IMR-90 (cell line): ENCODE measurements at regions not wholly inside any gene's neighbourhood (a gene's known extent, or its start where the extent isn't known, plus 50 kb on each side); places are given as distances from the start of the nearest gene placed in this dataset.

Experiments used
- ATAC-seq: fragments of 200-7000 bp; cut with Tn5 transposase; 2 replicates; pipeline ENCODE4 v1.9.1; 2020; ENCODE audit warnings: low read depth, mild to moderate bottlenecking, moderate library complexity
- BruUV-seq: library from RNA; stranded (reverse); fragments of 400-500 nt; replicated peaks from 2 replicates; lab custom pipeline; 2021; lab: Mats Ljungman, UMichigan
- CTCF ChIA-PET: fragments of 300-600 bp; formaldehyde crosslinking; extraction: SDS; loops from one replicate; lab custom pipeline; 2021; ENCODE audit warnings: antibody characterized with exemption; lab: Yijun Ruan, JAX
- POLR2A ChIA-PET: fragments of 300-600 bp; sonication (Branson Sonifier 250); formaldehyde crosslinking; loops from one replicate; lab custom pipeline; 2022; ENCODE audit warnings: antibody characterized with exemption; ENCODE audit not compliant: unreplicated experiment; lab: Charles Lee
- DNase-seq: peaks from one replicate; pipeline ENCODE4 v3.0.0; 2013
- H2AFZ ChIP-seq: replicated peaks from 2 replicates; pipeline ENCODE3; 2013; ENCODE audit warnings: low read length, mild to moderate bottlenecking; ENCODE audit not compliant: poor library complexity
- H2AK5ac ChIP-seq: 2 replicates; pipeline ENCODE4 v1.6.1; 2013; ENCODE audit warnings: low read depth, low read length, inconsistent platforms
- H2AK9ac ChIP-seq: replicated peaks from 2 replicates; pipeline ENCODE3; 2013; ENCODE audit warnings: mild to moderate bottlenecking, low read depth, low read length, moderate library complexity; ENCODE audit not compliant: poor library complexity
- H2BK120ac ChIP-seq: 2 replicates; pipeline ENCODE4 v1.6.1; 2013; ENCODE audit warnings: low read depth, low read length, inconsistent platforms
- H2BK15ac ChIP-seq: 3 replicates; pipeline ENCODE4 v1.6.1; 2013; ENCODE audit warnings: low read depth, low read length, inconsistent platforms
- H2BK20ac ChIP-seq: 2 replicates; pipeline ENCODE4 v1.6.1; 2013; ENCODE audit warnings: low read depth, mild to moderate bottlenecking, inconsistent platforms, low read length, moderate library complexity
- H2BK5ac ChIP-seq: 2 replicates; pipeline ENCODE4 v1.6.1; 2013; ENCODE audit warnings: mild to moderate bottlenecking, low read depth, low read length, inconsistent platforms; ENCODE audit not compliant: poor library complexity, severe bottlenecking
- H3K14ac ChIP-seq: replicated peaks from 2 replicates; pipeline ENCODE4 v1.6.1; 2013; ENCODE audit warnings: low read depth, low read length, inconsistent platforms
- H3K18ac ChIP-seq: 2 replicates; pipeline ENCODE4 v1.6.1; 2013; ENCODE audit warnings: low read depth, low read length, control low read depth
- H3K23ac ChIP-seq: 2 replicates; pipeline ENCODE4 v1.6.1; 2013; ENCODE audit warnings: low read depth, low read length, inconsistent platforms
- H3K27ac ChIP-seq: 2 replicates; pipeline ENCODE4 v1.5.1; 2013; ENCODE audit warnings: mild to moderate bottlenecking, control low read depth, low read length; ENCODE audit not compliant: insufficient read depth
- H3K27me3 ChIP-seq: 2 replicates; pipeline ENCODE4 v1.6.1; 2013; ENCODE audit warnings: low read length; ENCODE audit not compliant: control insufficient read depth, insufficient read depth
- H3K36me3 ChIP-seq: 2 replicates; pipeline ENCODE4 v1.6.1; 2013; ENCODE audit warnings: low read length, mixed read lengths; ENCODE audit not compliant: control insufficient read depth, insufficient read depth
- H3K4ac ChIP-seq: 2 replicates; pipeline ENCODE4 v1.6.1; 2013; ENCODE audit warnings: low read depth, low read length, inconsistent platforms
- H3K4me1 ChIP-seq: 2 replicates; pipeline ENCODE4 v1.6.1; 2013; ENCODE audit warnings: low read length, mixed read lengths; ENCODE audit not compliant: control insufficient read depth, insufficient read depth
- H3K4me2 ChIP-seq: 2 replicates; pipeline ENCODE4 v1.6.1; 2013; ENCODE audit warnings: low read depth, mild to moderate bottlenecking, control low read depth, low read length, moderate library complexity
- H3K4me3 ChIP-seq: 2 replicates; pipeline ENCODE4 v1.5.1; 2013; ENCODE audit warnings: low read depth, mild to moderate bottlenecking, control low read depth, low read length, moderate library complexity; ENCODE audit not compliant: insufficient read depth
- H3K56ac ChIP-seq: 2 replicates; pipeline ENCODE4 v1.6.1; 2013; ENCODE audit warnings: low read length, inconsistent platforms; ENCODE audit not compliant: insufficient read depth; ENCODE audit errors: extremely low read depth
- H3K79me1 ChIP-seq, 2 experiments: 2 replicates each; pipeline ENCODE4 v1.6.1; 2013; ENCODE audit warnings: low read length in 2 of 2, inconsistent platforms in 1 of 2, low read depth in 1 of 2
- H3K9ac ChIP-seq: 2 replicates; pipeline ENCODE4 v1.6.1; 2013; ENCODE audit warnings: low read depth, low read length, control low read depth
- H3K9me1 ChIP-seq: 2 replicates; pipeline ENCODE4 v1.6.1; 2013; ENCODE audit warnings: low read length, inconsistent platforms; ENCODE audit not compliant: insufficient read depth
- H3K9me3 ChIP-seq: 2 replicates; pipeline ENCODE4 v1.6.1; 2013; ENCODE audit warnings: low read length; ENCODE audit not compliant: control insufficient read depth, insufficient read depth
- H4K20me1 ChIP-seq: 2 replicates; pipeline ENCODE4 v1.6.1; 2013; ENCODE audit warnings: low read length, inconsistent platforms; ENCODE audit not compliant: insufficient read depth
- H4K5ac ChIP-seq: 2 replicates; pipeline ENCODE4 v1.6.1; 2013; ENCODE audit warnings: mild to moderate bottlenecking, low read depth, low read length, control low read depth
- H4K8ac ChIP-seq, 2 experiments: 2 replicates each; pipeline ENCODE4 v1.6.1; 2013; ENCODE audit warnings: low read depth in 2 of 2, low read length in 2 of 2, control low read depth in 1 of 2, inconsistent platforms in 1 of 2
- H4K91ac ChIP-seq: 2 replicates; pipeline ENCODE4 v1.6.1; 2013; ENCODE audit warnings: low read depth, low read length, inconsistent platforms; ENCODE audit not compliant: insufficient read depth
- BHLHE40 ChIP-seq: fragments of 150-350 bp; IDR thresholded peaks from 2 replicates; pipeline ENCODE4 v1.6.1; 2016; ENCODE audit warnings: mild to moderate bottlenecking, low read depth, low read length
- CEBPB ChIP-seq: IDR thresholded peaks from 2 replicates; pipeline ENCODE4 v1.6.1; 2012; ENCODE audit warnings: low read depth, low read length, improper control_type of control experiment
- CHD1 ChIP-seq: IDR thresholded peaks from 2 replicates; pipeline ENCODE4 v1.6.1; 2012; ENCODE audit warnings: low read depth, low read length, improper control_type of control experiment
- MAFK ChIP-seq: IDR thresholded peaks from 2 replicates; pipeline ENCODE4 v1.6.1; 2012; ENCODE audit warnings: low read depth, low read length, improper control_type of control experiment
- MAZ ChIP-seq: IDR thresholded peaks from 2 replicates; pipeline ENCODE4 v1.6.1; 2012; ENCODE audit warnings: low read depth, mild to moderate bottlenecking, low read length, improper control_type of control experiment, moderate library complexity, borderline replicate concordance
- NFE2L2 ChIP-seq: fragments of 150-350 bp; IDR thresholded peaks from 2 replicates; pipeline ENCODE4 v1.6.1; 2016; ENCODE audit warnings: low read depth, mild to moderate bottlenecking, low read length
- RAD21 ChIP-seq: IDR thresholded peaks from 2 replicates; pipeline ENCODE4 v1.6.1; 2012; ENCODE audit warnings: low read length, improper control_type of control experiment
- RCOR1 ChIP-seq: IDR thresholded peaks from 2 replicates; pipeline ENCODE4 v1.6.1; 2012; ENCODE audit warnings: mild to moderate bottlenecking, low read length, improper control_type of control experiment; ENCODE audit not compliant: insufficient replicate concordance
- RFX5 ChIP-seq: IDR thresholded peaks from 2 replicates; pipeline ENCODE4 v1.8.0; 2012; ENCODE audit warnings: low read depth, mild to moderate bottlenecking, low read length, moderate library complexity
- WGBS, 2 experiments: methylation state at CpG; one replicate each; pipeline versions ENCODE4 v1.1.5 to v1.1.7; 2013; ENCODE audit warnings: missing lambda C conversion rate in 2 of 2; ENCODE audit not compliant: insufficient read length in 1 of 2; ENCODE audit errors: extremely low coverage in 2 of 2; 5-methylcytosine and 5-hydroxymethylcytosine counted together
- dilution Hi-C: fragments of 300-500 bp; cut with HindIII; formaldehyde crosslinking; loops from one replicate; pipeline ENCODE4 v1.14.3; 2018; ENCODE audit warnings: low sequenced_read_pairs; ENCODE audit not compliant: unreplicated experiment
- in situ Hi-C: fragments of 300-500 bp; cut with MboI; formaldehyde crosslinking; loops from 3 replicates; pipeline ENCODE4 v1.14.3; 2019; ENCODE audit warnings: low sequenced_read_pairs, inconsistent platforms, mixed read lengths
- intact Hi-C: fragments of 100-400 bp; cut with micrococcal nuclease; formaldehyde crosslinking; loops from 2 replicates; pipeline ENCODE4 v1.10.0; 2022
- TF ChIP-seq, protein P1 (sequence below): conservative IDR thresholded peaks from 2 replicates; pipeline ENCODE4 v1.5.1; 2012; ENCODE audit warnings: mild to moderate bottlenecking, low read depth, low read length, improper control_type of control experiment
- TF ChIP-seq, protein P2 (sequence below): fragments of 150-350 bp; IDR thresholded peaks from 2 replicates; pipeline ENCODE4 v1.6.1; 2017; ENCODE audit warnings: mild to moderate bottlenecking, antibody characterized with exemption, low read length, low read depth
- TF ChIP-seq, protein P3 (sequence below): fragments of 150-350 bp; IDR thresholded peaks from 2 replicates; pipeline ENCODE4 v1.6.1; 2016; ENCODE audit warnings: low read depth, mild to moderate bottlenecking, low read length, moderate library complexity, borderline replicate concordance

DNA sequence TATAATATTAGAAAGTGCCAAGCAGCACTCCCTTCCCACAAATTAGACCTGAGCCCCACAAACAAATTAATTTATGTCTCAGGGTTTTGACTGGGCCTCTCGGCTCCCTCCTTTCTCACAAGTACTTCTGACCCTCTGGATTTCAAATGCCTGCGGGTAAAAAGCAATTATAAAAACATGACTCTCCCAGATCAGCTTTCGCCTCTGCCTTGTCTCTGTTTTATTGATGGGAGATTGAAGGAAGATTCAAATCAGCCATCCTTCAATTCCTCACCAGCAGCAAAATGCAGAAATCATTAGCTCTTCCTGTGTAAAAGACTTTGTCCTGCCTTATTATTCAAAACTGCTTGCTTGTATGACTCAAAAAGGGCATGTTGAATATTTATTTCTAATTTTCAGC is 453.7 kb upstream of the MKI67 start:
- Histone ChIP-seq H3K23ac (no peak overlapping the region), H3K9me3 (peaks cover 28% of the 10 kb centered on the region), H3K4ac (no peak overlapping the region), H2AK5ac (no peak overlapping the region), H3K4me1 (no peaks in the 10 kb centered on the region), H3K36me3 (no peaks in the 10 kb centered on the region), H3K79me1 (no peaks in the 10 kb centered on the region), H4K91ac (no peak overlapping the region), H2BK20ac (no peak overlapping the region), H3K9me1 (no peaks in the 10 kb centered on the region), H3K9ac (no peak overlapping the region), H4K20me1 (no peaks in the 10 kb centered on the region), H2BK5ac (no peak overlapping the region), H3K27ac (no peak overlapping the region), H3K4me2 (no peak overlapping the region), H2AK9ac (no peak overlapping the region), H4K5ac (no peak overlapping the region), H3K18ac (no peak overlapping the region), H3K56ac (no peak overlapping the region), H3K4me3 (no peak overlapping the region), H2AFZ (no peak overlapping the region), H4K8ac (no peak overlapping the region), H2BK120ac (no peak overlapping the region), H3K27me3 (no peaks in the 10 kb centered on the region), H3K14ac (no peak overlapping the region), H2BK15ac (no peak overlapping the region)
- no peak for ATAC-seq
- BruUV-seq, result no TSS peak
- ChIA-PET POLR2A (no interaction called here), CTCF (no interaction called here)
- no peak for DNase-seq
- in situ Hi-C loops (no loop called here), dilution Hi-C loops (no loop called here), intact Hi-C loops (no loop called here)
- TF ChIP-seq NFE2L2 (no peak), BHLHE40 (no peak), RAD21 (no peak), CEBPB (no peak), RFX5 (no peak), CHD1 (no peak), RCOR1 (no peak), MAFK (no peak), MAZ (no peak)
- TF ChIP-seq, protein P1, sequence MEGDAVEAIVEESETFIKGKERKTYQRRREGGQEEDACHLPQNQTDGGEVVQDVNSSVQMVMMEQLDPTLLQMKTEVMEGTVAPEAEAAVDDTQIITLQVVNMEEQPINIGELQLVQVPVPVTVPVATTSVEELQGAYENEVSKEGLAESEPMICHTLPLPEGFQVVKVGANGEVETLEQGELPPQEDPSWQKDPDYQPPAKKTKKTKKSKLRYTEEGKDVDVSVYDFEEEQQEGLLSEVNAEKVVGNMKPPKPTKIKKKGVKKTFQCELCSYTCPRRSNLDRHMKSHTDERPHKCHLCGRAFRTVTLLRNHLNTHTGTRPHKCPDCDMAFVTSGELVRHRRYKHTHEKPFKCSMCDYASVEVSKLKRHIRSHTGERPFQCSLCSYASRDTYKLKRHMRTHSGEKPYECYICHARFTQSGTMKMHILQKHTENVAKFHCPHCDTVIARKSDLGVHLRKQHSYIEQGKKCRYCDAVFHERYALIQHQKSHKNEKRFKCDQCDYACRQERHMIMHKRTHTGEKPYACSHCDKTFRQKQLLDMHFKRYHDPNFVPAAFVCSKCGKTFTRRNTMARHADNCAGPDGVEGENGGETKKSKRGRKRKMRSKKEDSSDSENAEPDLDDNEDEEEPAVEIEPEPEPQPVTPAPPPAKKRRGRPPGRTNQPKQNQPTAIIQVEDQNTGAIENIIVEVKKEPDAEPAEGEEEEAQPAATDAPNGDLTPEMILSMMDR, result no peak
- TF ChIP-seq, protein P2, sequence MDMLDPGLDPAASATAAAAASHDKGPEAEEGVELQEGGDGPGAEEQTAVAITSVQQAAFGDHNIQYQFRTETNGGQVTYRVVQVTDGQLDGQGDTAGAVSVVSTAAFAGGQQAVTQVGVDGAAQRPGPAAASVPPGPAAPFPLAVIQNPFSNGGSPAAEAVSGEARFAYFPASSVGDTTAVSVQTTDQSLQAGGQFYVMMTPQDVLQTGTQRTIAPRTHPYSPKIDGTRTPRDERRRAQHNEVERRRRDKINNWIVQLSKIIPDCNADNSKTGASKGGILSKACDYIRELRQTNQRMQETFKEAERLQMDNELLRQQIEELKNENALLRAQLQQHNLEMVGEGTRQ, result no peak
- TF ChIP-seq, protein P3, sequence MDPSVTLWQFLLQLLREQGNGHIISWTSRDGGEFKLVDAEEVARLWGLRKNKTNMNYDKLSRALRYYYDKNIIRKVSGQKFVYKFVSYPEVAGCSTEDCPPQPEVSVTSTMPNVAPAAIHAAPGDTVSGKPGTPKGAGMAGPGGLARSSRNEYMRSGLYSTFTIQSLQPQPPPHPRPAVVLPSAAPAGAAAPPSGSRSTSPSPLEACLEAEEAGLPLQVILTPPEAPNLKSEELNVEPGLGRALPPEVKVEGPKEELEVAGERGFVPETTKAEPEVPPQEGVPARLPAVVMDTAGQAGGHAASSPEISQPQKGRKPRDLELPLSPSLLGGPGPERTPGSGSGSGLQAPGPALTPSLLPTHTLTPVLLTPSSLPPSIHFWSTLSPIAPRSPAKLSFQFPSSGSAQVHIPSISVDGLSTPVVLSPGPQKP, result no peak
- no CpG with 5 or more reads among the region's 3 CpGs for WGBS, 2 experiments
